ENCODE measurements at regions not wholly inside any gene's neighbourhood (a gene's known extent, or its start where the extent isn't known, plus 50 kb on each side); places are given as distances from the start of the nearest gene placed in this dataset.

DNA sequence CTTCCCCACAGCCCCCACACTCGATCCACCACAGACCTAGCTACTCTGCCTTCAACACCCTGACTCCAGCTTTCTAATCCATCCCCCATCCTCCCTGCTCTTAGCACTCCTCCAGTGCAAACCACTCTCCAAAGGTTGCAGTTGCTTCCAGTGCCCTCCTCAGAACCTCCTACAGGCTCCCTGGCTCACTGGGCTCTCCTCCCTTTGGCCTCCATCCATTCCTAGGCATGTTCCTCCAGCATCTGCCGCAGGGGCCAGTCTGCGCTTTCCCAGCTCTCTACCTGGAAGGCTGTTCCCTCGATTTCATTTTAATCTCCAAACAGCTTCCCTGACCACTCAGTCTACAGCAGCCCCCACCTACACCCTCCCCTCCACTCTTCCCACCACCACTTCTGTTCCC, 133.8 kb downstream of the SPATA19 start:
- CTCF ChIA-PET (ENCODE audit: unreplicated experiment) = no interaction called here
- no peaks in the 10 kb centered on the region for H3K79me2 ChIP-seq (ENCODE audit: insufficient read depth, low read depth, low read length)

DNA sequence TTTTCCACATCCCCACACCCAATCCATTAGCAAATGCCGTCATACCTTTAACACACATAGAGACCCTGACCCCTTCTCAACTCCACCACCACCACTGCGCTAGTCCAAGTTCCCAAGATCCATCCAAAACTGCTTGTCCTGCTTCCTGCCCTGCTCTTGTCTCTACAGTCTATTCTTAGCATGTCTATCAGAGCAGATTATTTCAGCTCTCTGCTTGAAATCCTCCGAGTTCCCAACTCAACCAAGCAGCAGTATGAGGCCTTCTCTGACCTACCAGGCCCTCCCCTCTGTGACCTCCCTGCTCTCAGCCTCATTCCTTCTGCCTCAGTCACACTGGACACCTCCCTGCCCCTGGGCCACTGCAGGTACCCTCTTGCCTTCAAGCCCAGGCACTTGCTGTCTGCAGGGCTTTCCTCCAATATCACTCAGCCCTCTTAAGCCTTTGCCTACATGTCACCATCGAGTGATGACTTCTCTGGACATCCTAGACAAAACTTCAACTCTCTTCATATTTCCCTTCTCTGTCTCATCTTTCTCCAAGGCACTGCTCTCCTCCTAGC, 134.6 kb downstream of the SPATA19 start:
- Histone ChIP-seq H3K79me2 (ENCODE audit: insufficient read depth, low read depth, low read length) (no peaks in the 10 kb centered on the region), H3K4me1 (ENCODE audit: insufficient read depth, low read length, poor library complexity, severe bottlenecking) (no peaks in the 10 kb centered on the region), H3K36me3 (ENCODE audit: insufficient read depth, low read length) (no peaks in the 10 kb centered on the region), H4K20me1 (ENCODE audit: insufficient read depth, low read length) (no peaks in the 10 kb centered on the region), H3K27ac (ENCODE audit: low read depth, low read length, poor library complexity, severe bottlenecking) (no peak overlapping the region), H2AFZ (ENCODE audit: low read length) (no peak overlapping the region), H3K4me2 (ENCODE audit: low read length) (no peak overlapping the region), H3K4me3 (ENCODE audit: low read depth, low read length, poor library complexity, severe bottlenecking) (no peak overlapping the region), H3K9me2 (ENCODE audit: insufficient read depth, low read length) (no peaks in the 10 kb centered on the region), H3K9me3 (ENCODE audit: low read length) (no peaks in the 10 kb centered on the region)
- DNase-seq (ENCODE audit: low spot score) = no peak
- no TSS peak for BruUV-seq (replicated peaks)
- intact Hi-C loops (cut with micrococcal nuclease; ENCODE audit: unreplicated experiment) = no loop called here
- POLR2A ChIA-PET = no interaction called here
- CTCF ChIA-PET (ENCODE audit: unreplicated experiment) = no interaction called here
- TF ChIP-seq, protein P1, sequence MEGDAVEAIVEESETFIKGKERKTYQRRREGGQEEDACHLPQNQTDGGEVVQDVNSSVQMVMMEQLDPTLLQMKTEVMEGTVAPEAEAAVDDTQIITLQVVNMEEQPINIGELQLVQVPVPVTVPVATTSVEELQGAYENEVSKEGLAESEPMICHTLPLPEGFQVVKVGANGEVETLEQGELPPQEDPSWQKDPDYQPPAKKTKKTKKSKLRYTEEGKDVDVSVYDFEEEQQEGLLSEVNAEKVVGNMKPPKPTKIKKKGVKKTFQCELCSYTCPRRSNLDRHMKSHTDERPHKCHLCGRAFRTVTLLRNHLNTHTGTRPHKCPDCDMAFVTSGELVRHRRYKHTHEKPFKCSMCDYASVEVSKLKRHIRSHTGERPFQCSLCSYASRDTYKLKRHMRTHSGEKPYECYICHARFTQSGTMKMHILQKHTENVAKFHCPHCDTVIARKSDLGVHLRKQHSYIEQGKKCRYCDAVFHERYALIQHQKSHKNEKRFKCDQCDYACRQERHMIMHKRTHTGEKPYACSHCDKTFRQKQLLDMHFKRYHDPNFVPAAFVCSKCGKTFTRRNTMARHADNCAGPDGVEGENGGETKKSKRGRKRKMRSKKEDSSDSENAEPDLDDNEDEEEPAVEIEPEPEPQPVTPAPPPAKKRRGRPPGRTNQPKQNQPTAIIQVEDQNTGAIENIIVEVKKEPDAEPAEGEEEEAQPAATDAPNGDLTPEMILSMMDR (conservative IDR thresholded peaks at IDR 0.05; ENCODE audit: low read length) = no peak
- TF ChIP-seq EZH2phosphoT487 (IDR thresholded peaks at IDR 0.05; ENCODE audit: borderline replicate concordance, low read depth, low read length) = no peak

More for the DNA sequence above, 133.8 kb downstream of the SPATA19 start:
- no peaks in the 10 kb centered on the region for H3K9me3 ChIP-seq (ENCODE audit: low read length)
- DNase-seq (ENCODE audit: low spot score) = no peak
- no peak overlapping the region for H3K4me2 ChIP-seq (ENCODE audit: low read length)
- POLR2A ChIA-PET = no interaction called here
- no peaks in the 10 kb centered on the region for H3K9me2 ChIP-seq (ENCODE audit: insufficient read depth, low read length)
- no TSS peak for BruUV-seq (replicated peaks)
- no peak overlapping the region for H2AFZ ChIP-seq (ENCODE audit: low read length)
- H4K20me1 ChIP-seq (ENCODE audit: insufficient read depth, low read length) = no peaks in the 10 kb centered on the region
- H3K4me3 ChIP-seq (ENCODE audit: low read depth, low read length, poor library complexity, severe bottlenecking) = no peak overlapping the region
- no peaks in the 10 kb centered on the region for H3K36me3 ChIP-seq (ENCODE audit: insufficient read depth, low read length)
- H3K27ac ChIP-seq (ENCODE audit: low read depth, low read length, poor library complexity, severe bottlenecking) = no peak overlapping the region
- no peaks in the 10 kb centered on the region for H3K4me1 ChIP-seq (ENCODE audit: insufficient read depth, low read length, poor library complexity, severe bottlenecking)
- no peak for TF ChIP-seq EZH2phosphoT487 (IDR thresholded peaks at IDR 0.05; ENCODE audit: borderline replicate concordance, low read depth, low read length)
- TF ChIP-seq, protein P1 (conservative IDR thresholded peaks at IDR 0.05; ENCODE audit: low read length) = no peak
- intact Hi-C loops (cut with micrococcal nuclease; ENCODE audit: unreplicated experiment) = no loop called here

DNA sequence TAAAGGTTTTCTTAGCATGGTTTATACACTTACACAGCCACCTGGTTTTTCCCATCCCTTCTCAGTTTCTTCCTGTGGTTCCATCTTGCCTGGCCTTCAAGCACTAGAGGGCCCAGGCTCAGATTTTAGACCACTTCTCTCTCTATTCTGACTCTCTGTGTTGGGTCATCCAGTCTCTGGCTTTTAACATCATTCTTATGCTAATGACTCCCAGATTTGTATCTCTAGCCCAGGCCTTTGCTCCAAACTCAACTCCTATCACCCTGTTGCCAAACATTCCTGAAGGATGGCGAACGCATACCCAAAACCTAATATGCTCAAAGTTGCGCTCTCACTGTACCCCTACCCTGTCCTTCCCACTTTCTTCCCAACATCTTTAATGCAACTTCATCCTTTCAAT, 135.1 kb downstream of the SPATA19 start:
- Histone ChIP-seq H3K9me3 (ENCODE audit: low read length) (no peaks in the 10 kb centered on the region), H3K9me2 (ENCODE audit: insufficient read depth, low read length) (no peaks in the 10 kb centered on the region), H3K79me2 (ENCODE audit: insufficient read depth, low read depth, low read length) (no peaks in the 10 kb centered on the region), H3K4me2 (ENCODE audit: low read length) (no peak overlapping the region), H4K20me1 (ENCODE audit: insufficient read depth, low read length) (no peaks in the 10 kb centered on the region), H3K4me1 (ENCODE audit: insufficient read depth, low read length, poor library complexity, severe bottlenecking) (no peaks in the 10 kb centered on the region), H3K27ac (ENCODE audit: low read depth, low read length, poor library complexity, severe bottlenecking) (no peak overlapping the region), H3K36me3 (ENCODE audit: insufficient read depth, low read length) (no peaks in the 10 kb centered on the region), H3K4me3 (ENCODE audit: low read depth, low read length, poor library complexity, severe bottlenecking) (no peak overlapping the region), H2AFZ (ENCODE audit: low read length) (no peak overlapping the region)
- CTCF ChIA-PET (ENCODE audit: unreplicated experiment) = no interaction called here
- DNase-seq (ENCODE audit: low spot score) = no peak
- TF ChIP-seq, protein P1 (conservative IDR thresholded peaks at IDR 0.05; ENCODE audit: low read length) = no peak
- no peak for TF ChIP-seq EZH2phosphoT487 (IDR thresholded peaks at IDR 0.05; ENCODE audit: borderline replicate concordance, low read depth, low read length)
- POLR2A ChIA-PET = no interaction called here
- intact Hi-C loops (cut with micrococcal nuclease; ENCODE audit: unreplicated experiment) = no loop called here
- BruUV-seq (replicated peaks) = no TSS peak

Data from OCI-LY7 (cell line).